HEK293T (cell line): ENCODE measurements at regions not wholly inside any gene's neighbourhood (a gene's known extent, or its start where the extent isn't known, plus 50 kb on each side); places are given as distances from the start of the nearest gene placed in this dataset.

Experiments used
- CTCF ChIA-PET: fragments of 350-600 bp; formaldehyde crosslinking; extraction: SDS; loops from one replicate; lab custom pipeline; 2021; ENCODE audit warnings: antibody characterized with exemption, inconsistent platforms; lab: Yijun Ruan, JAX
- POLR2A ChIA-PET: fragments of 350-600 bp; formaldehyde crosslinking; extraction: SDS; loops from one replicate; lab custom pipeline; 2020; ENCODE audit warnings: antibody characterized with exemption, inconsistent platforms; lab: Yijun Ruan, JAX
- DNase-seq: peaks from one replicate; pipeline ENCODE4 v3.0.0; 2012; ENCODE audit warnings: mixed read lengths; ENCODE audit errors: extremely low spot score
- ARNT ChIP-seq: fragments of 450-650 bp; IDR thresholded peaks from 2 replicates; pipeline ENCODE4 v1.6.1; 2017; ENCODE audit warnings: mild to moderate bottlenecking
- BHLHE40 ChIP-seq: fragments of 450-650 bp; IDR thresholded peaks from 2 replicates; pipeline ENCODE4 v1.6.1; 2016; ENCODE audit warnings: mild to moderate bottlenecking, moderate library complexity, borderline replicate concordance
- CTBP1 ChIP-seq: fragments of 450-650 bp; IDR thresholded peaks from 2 replicates; pipeline ENCODE4 v1.6.1; 2016; ENCODE audit warnings: borderline replicate concordance
- ELF4 ChIP-seq: fragments of 450-650 bp; IDR thresholded peaks from 2 replicates; pipeline ENCODE4 v1.6.1; 2017; ENCODE audit warnings: antibody characterized with exemption
- FOXA1 ChIP-seq: fragments of 450-650 bp; IDR thresholded peaks from 2 replicates; pipeline ENCODE4 v1.6.1; 2016; ENCODE audit warnings: mild to moderate bottlenecking
- FOXK2 ChIP-seq: fragments of 450-650 bp; IDR thresholded peaks from 2 replicates; pipeline ENCODE4 v1.6.1; 2016; ENCODE audit warnings: mild to moderate bottlenecking
- FOXM1 ChIP-seq: fragments of 450-650 bp; IDR thresholded peaks from 2 replicates; pipeline ENCODE4 v1.6.1; 2017; ENCODE audit warnings: mild to moderate bottlenecking, borderline replicate concordance
- HDGF ChIP-seq: fragments of 450-650 bp; IDR thresholded peaks from 2 replicates; pipeline ENCODE4 v1.6.1; 2017; ENCODE audit warnings: antibody characterized with exemption, borderline replicate concordance
- L3MBTL2 ChIP-seq: fragments of 450-650 bp; conservative IDR thresholded peaks from 2 replicates; pipeline ENCODE4 v1.6.1; 2016; ENCODE audit warnings: mild to moderate bottlenecking
- LEF1 ChIP-seq: fragments of 450-650 bp; IDR thresholded peaks from 2 replicates; pipeline ENCODE4 v1.6.1; 2017; ENCODE audit warnings: mild to moderate bottlenecking, borderline replicate concordance
- NFRKB ChIP-seq: fragments of 450-650 bp; IDR thresholded peaks from 2 replicates; pipeline ENCODE4 v1.6.1; 2016; ENCODE audit warnings: mild to moderate bottlenecking, moderate library complexity
- SP1 ChIP-seq: fragments of 450-650 bp; IDR thresholded peaks from 2 replicates; pipeline ENCODE4 v1.6.1; 2017
- SUZ12 ChIP-seq: fragments of 450-650 bp; IDR thresholded peaks from 2 replicates; pipeline ENCODE4 v1.6.1; 2016; ENCODE audit warnings: mild to moderate bottlenecking
- TARDBP ChIP-seq: fragments of 450-650 bp; IDR thresholded peaks from 2 replicates; pipeline ENCODE4 v1.6.1; 2016
- ZNF384 ChIP-seq: fragments of 450-650 bp; IDR thresholded peaks from 2 replicates; pipeline ENCODE4 v1.6.1; 2016
- TF ChIP-seq, protein P1 (sequence below): fragments of 450-650 bp; IDR thresholded peaks from 2 replicates; pipeline ENCODE4 v1.6.1; 2016

DNA sequence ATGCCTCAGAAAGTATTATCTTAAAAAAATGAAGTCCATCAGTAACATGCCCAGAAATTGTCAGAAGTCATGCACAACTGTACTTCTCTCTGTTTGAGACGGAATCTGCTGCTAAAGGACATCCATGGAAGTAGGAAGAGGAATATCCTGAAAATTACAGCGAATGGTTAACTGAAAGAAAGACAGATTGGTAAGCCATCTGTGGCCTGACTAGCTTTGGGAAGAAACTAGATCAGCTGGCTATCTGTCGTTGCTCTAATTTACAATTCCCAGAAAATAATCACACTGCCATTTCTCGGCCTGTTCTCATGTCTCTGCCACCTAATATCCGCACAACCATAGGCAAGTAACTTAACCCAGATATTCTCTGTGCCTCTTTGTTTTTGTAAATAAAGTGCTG lies 496.5 kb downstream of the PCDH19 start:
- DNase-seq, result no peak
- no peak for TF ChIP-seq FOXA1
- no peak for TF ChIP-seq FOXM1
- no peak for TF ChIP-seq ELF4
- TF ChIP-seq, protein P1, sequence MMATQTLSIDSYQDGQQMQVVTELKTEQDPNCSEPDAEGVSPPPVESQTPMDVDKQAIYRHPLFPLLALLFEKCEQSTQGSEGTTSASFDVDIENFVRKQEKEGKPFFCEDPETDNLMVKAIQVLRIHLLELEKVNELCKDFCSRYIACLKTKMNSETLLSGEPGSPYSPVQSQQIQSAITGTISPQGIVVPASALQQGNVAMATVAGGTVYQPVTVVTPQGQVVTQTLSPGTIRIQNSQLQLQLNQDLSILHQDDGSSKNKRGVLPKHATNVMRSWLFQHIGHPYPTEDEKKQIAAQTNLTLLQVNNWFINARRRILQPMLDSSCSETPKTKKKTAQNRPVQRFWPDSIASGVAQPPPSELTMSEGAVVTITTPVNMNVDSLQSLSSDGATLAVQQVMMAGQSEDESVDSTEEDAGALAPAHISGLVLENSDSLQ, result no peak
- no peak for TF ChIP-seq NFRKB
- TF ChIP-seq LEF1, result no peak
- TF ChIP-seq BHLHE40, result no peak
- ChIA-PET POLR2A (no interaction called here), CTCF (no interaction called here)

- ChIA-PET CTCF (interaction anchor here (0.6 kb wide), 1 partner anchor 163 kb away, joined by 4 read pairs; no protein-coding TSS in a partner anchor), POLR2A (no interaction called here)
- TF ChIP-seq SUZ12 (no peak), ARNT (no peak), LEF1 (no peak), BHLHE40 (no peak), CTBP1 (no peak), NFRKB (no peak), TARDBP (no peak), FOXM1 (no peak), ZNF384 (no peak), HDGF (no peak)
- no peak for DNase-seq
Measured at GRCh38 chrX:99909946-99910345, 500.1 kb downstream of the PCDH19 start.

- POLR2A ChIA-PET, result no interaction called here
- no peak for TF ChIP-seq ELF4
- TF ChIP-seq HDGF, result no peak
- TF ChIP-seq LEF1, result no peak
- TF ChIP-seq, protein P1, result no peak
- TF ChIP-seq ARNT, result no peak
- no peak for TF ChIP-seq SP1
- no peak for TF ChIP-seq FOXK2
- TF ChIP-seq NFRKB, result no peak
- TF ChIP-seq FOXA1, result no peak
- no peak for TF ChIP-seq CTBP1
- no peak for TF ChIP-seq TARDBP
- TF ChIP-seq SUZ12, result no peak
- no peak for TF ChIP-seq L3MBTL2
- no peak for TF ChIP-seq BHLHE40
- no peak for DNase-seq
- CTCF ChIA-PET, result no interaction called here
Measured at GRCh38 chrX:99901091-99901490, 509.0 kb downstream of the PCDH19 start.

DNA sequence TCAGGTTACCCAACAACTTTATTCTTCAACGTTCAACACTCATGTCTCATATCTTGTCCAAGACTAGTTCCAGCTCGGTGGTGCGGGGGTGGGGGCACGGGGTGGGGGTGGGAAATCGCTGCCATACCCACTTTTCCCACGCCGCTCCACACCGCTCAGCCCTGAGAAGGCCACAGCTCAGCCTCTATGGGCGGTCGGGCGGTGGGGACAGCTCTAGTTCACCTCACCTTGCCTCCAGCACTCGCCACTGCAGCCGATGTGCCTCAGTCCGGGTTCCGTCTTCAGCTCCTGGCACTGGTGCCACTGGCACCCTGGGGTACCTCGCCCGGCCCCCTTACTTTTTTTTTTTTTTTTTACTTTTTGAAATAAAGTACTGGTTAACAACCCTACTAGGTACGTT lies 522.2 kb downstream of the PCDH19 start:
- ChIA-PET CTCF (no interaction called here), POLR2A (no interaction called here)
- TF ChIP-seq HDGF (no peak), L3MBTL2 (no peak), TARDBP (no peak), ELF4 (no peak), ARNT (no peak), ZNF384 (no peak), NFRKB (no peak), FOXM1 (no peak), SP1 (no peak), LEF1 (no peak), SUZ12 (no peak), CTBP1 (no peak), BHLHE40 (no peak)
- TF ChIP-seq, protein P1, result no peak
- no peak for DNase-seq

DNA sequence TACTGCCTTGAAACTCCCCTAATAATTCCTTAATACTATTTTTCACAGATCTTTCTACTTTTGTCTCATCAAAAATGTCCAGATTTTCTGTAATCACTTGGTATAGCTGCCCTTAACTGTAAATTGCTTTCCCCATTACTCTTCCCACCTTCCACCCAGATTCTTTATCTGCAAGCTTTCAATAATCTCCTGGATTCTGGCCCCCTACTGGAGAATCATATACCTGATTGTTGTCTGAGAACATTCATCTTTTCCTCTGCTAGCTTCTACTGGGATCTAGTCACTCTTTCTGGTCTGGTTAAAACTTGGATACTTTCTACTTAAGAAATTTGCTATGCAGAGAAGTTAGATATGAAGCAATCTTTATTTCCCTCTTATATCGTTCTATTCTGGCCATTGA lies 552.6 kb downstream of the PCDH19 start:
- peak; percentile 4 for DNase-seq
- no peak for TF ChIP-seq FOXK2
- no peak for TF ChIP-seq L3MBTL2
- no peak for TF ChIP-seq ARNT
- no peak for TF ChIP-seq TARDBP
- TF ChIP-seq ZNF384, result no peak
- no peak for TF ChIP-seq HDGF
- no peak for TF ChIP-seq ELF4
- no peak for TF ChIP-seq LEF1
- TF ChIP-seq FOXM1, result no peak
- no peak for TF ChIP-seq SP1
- TF ChIP-seq FOXA1, result no peak
- TF ChIP-seq CTBP1, result no peak
- TF ChIP-seq NFRKB, result no peak
- CTCF ChIA-PET, result no interaction called here
- POLR2A ChIA-PET, result no interaction called here

DNA sequence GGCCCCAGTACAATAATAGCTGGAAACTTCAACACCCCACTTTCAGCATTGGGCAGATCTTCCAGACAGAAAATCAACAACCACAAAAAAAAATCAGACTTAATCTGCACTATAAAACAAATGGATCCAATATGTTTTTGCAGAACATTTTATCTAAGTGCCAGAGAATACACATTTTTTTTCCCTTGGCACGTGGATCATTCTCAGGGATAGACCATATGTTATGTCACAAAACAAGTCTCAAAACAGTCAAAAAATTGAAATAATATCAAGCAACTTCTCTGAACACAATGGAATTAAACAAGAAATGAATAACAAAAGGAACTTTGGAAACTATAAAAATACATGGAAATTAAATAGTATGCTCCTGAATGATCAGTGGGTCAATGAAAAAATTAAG lies 576.3 kb downstream of the PCDH19 start:
- DNase-seq, result no peak
- ChIA-PET CTCF (no interaction called here), POLR2A (no interaction called here)
- TF ChIP-seq CTBP1, result no peak
- TF ChIP-seq FOXK2, result no peak
- TF ChIP-seq NFRKB, result no peak
- no peak for TF ChIP-seq LEF1
- TF ChIP-seq TARDBP, result no peak
- TF ChIP-seq ZNF384, result no peak
- TF ChIP-seq ARNT, result no peak
- no peak for TF ChIP-seq FOXM1
- TF ChIP-seq SP1, result no peak
- TF ChIP-seq HDGF, result no peak
- TF ChIP-seq BHLHE40, result no peak
- TF ChIP-seq SUZ12, result no peak
- TF ChIP-seq L3MBTL2, result no peak
- TF ChIP-seq ELF4, result no peak
- TF ChIP-seq, protein P1, result no peak
- TF ChIP-seq FOXA1, result no peak
